WTC11 (cell line): ENCODE measurements at regions not wholly inside any gene's neighbourhood (a gene's known extent, or its start where the extent isn't known, plus 50 kb on each side); places are given as distances from the start of the nearest gene placed in this dataset.

ENCODE experiments used
- ELF4 ChIP-seq: sonication (generic); formaldehyde crosslinking; IDR thresholded peaks from 2 replicates; pipeline ENCODE4 v1.8.1; 2022; ENCODE audit warnings: low read depth, mild to moderate bottlenecking, moderate library complexity, missing genetic modification reagents
- GABPB1 ChIP-seq: sonication (generic); formaldehyde crosslinking; IDR thresholded peaks from 2 replicates; pipeline ENCODE4 v1.8.1; 2023; ENCODE audit warnings: mild to moderate bottlenecking, missing genetic modification reagents
- NR2C2 ChIP-seq: sonication (generic); formaldehyde crosslinking; IDR thresholded peaks from 2 replicates; pipeline ENCODE4 v1.8.0; 2022; ENCODE audit warnings: mild to moderate bottlenecking, missing genetic modification reagents
- ZNF232 ChIP-seq: sonication (generic); formaldehyde crosslinking; IDR thresholded peaks from 2 replicates; pipeline ENCODE4 v1.8.0; 2022; ENCODE audit warnings: mild to moderate bottlenecking, missing genetic modification reagents
- TF ChIP-seq, protein P1 (sequence below): sonication (generic); formaldehyde crosslinking; IDR thresholded peaks from 2 replicates; pipeline ENCODE4 v1.8.1; 2023; ENCODE audit warnings: mild to moderate bottlenecking, missing genetic modification reagents, moderate library complexity
- TF ChIP-seq, protein P2 (sequence below): fragments of 200-600 bp; IDR thresholded peaks from 2 replicates; pipeline ENCODE4 v1.8.0; 2022; ENCODE audit warnings: antibody characterized with exemption
- TF ChIP-seq, protein P3 (sequence below): sonication (generic); formaldehyde crosslinking; IDR thresholded peaks from 2 replicates; pipeline ENCODE4 v1.8.1; 2022; ENCODE audit warnings: mild to moderate bottlenecking, moderate library complexity, missing genetic modification reagents
- TF ChIP-seq, protein P4 (sequence below): sonication (generic); formaldehyde crosslinking; IDR thresholded peaks from 2 replicates; pipeline ENCODE4 v1.8.0; 2022; ENCODE audit warnings: mild to moderate bottlenecking, missing genetic modification reagents
- TF ChIP-seq, protein P5 (sequence below): sonication (generic); formaldehyde crosslinking; IDR thresholded peaks from 2 replicates; pipeline ENCODE4 v1.8.1; 2023; ENCODE audit warnings: mild to moderate bottlenecking, moderate library complexity, missing genetic modification reagents

DNA sequence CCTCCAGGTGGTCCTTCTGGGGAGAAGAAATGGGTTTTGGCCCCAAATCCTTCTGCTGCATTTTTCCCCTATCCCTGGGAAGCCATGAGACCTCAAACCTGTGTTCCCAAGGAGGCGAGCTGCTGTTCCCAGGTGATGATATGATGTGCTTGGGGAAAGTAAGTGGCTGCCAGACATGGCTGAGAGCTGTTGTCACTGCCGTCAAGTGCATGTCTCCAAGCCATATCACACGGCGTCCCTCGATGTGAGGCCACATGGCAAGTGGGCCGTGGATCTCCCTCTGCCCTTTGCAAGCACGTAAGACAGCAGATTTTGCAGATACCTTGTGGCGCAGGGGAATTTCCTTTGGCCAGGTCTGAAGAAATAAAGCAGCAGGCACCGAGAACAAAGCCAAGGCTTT is 103.7 kb upstream of the CD93 start:
- TF ChIP-seq, protein P1, sequence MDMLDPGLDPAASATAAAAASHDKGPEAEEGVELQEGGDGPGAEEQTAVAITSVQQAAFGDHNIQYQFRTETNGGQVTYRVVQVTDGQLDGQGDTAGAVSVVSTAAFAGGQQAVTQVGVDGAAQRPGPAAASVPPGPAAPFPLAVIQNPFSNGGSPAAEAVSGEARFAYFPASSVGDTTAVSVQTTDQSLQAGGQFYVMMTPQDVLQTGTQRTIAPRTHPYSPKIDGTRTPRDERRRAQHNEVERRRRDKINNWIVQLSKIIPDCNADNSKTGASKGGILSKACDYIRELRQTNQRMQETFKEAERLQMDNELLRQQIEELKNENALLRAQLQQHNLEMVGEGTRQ = no peak
- no peak for TF ChIP-seq NR2C2 (CRISPR knock-in tag)
- TF ChIP-seq, protein P2, sequence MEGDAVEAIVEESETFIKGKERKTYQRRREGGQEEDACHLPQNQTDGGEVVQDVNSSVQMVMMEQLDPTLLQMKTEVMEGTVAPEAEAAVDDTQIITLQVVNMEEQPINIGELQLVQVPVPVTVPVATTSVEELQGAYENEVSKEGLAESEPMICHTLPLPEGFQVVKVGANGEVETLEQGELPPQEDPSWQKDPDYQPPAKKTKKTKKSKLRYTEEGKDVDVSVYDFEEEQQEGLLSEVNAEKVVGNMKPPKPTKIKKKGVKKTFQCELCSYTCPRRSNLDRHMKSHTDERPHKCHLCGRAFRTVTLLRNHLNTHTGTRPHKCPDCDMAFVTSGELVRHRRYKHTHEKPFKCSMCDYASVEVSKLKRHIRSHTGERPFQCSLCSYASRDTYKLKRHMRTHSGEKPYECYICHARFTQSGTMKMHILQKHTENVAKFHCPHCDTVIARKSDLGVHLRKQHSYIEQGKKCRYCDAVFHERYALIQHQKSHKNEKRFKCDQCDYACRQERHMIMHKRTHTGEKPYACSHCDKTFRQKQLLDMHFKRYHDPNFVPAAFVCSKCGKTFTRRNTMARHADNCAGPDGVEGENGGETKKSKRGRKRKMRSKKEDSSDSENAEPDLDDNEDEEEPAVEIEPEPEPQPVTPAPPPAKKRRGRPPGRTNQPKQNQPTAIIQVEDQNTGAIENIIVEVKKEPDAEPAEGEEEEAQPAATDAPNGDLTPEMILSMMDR = no peak
- TF ChIP-seq, protein P3, sequence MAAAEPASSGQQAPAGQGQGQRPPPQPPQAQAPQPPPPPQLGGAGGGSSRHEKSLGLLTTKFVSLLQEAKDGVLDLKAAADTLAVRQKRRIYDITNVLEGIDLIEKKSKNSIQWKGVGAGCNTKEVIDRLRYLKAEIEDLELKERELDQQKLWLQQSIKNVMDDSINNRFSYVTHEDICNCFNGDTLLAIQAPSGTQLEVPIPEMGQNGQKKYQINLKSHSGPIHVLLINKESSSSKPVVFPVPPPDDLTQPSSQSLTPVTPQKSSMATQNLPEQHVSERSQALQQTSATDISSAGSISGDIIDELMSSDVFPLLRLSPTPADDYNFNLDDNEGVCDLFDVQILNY (CRISPR knock-in tag) = no peak
- TF ChIP-seq, protein P4, sequence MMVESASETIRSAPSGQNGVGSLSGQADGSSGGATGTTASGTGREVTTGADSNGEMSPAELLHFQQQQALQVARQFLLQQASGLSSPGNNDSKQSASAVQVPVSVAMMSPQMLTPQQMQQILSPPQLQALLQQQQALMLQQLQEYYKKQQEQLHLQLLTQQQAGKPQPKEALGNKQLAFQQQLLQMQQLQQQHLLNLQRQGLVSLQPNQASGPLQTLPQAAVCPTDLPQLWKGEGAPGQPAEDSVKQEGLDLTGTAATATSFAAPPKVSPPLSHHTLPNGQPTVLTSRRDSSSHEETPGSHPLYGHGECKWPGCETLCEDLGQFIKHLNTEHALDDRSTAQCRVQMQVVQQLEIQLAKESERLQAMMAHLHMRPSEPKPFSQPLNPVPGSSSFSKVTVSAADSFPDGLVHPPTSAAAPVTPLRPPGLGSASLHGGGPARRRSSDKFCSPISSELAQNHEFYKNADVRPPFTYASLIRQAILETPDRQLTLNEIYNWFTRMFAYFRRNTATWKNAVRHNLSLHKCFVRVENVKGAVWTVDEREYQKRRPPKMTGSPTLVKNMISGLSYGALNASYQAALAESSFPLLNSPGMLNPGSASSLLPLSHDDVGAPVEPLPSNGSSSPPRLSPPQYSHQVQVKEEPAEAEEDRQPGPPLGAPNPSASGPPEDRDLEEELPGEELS = no peak
- TF ChIP-seq, protein P5, sequence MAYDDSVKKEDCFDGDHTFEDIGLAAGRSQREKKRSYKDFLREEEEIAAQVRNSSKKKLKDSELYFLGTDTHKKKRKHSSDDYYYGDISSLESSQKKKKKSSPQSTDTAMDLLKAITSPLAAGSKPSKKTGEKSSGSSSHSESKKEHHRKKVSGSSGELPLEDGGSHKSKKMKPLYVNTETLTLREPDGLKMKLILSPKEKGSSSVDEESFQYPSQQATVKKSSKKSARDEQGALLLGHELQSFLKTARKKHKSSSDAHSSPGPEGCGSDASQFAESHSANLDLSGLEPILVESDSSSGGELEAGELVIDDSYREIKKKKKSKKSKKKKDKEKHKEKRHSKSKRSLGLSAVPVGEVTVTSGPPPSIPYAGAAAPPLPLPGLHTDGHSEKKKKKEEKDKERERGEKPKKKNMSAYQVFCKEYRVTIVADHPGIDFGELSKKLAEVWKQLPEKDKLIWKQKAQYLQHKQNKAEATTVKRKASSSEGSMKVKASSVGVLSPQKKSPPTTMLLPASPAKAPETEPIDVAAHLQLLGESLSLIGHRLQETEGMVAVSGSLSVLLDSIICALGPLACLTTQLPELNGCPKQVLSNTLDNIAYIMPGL (CRISPR knock-in tag) = no peak
- TF ChIP-seq ELF4 (CRISPR knock-in tag) = no peak
- no peak for TF ChIP-seq GABPB1 (CRISPR knock-in tag)
- TF ChIP-seq ZNF232 = no peak
